ENCODE measurements at regions not wholly inside any gene's neighbourhood (a gene's known extent, or its start where the extent isn't known, plus 50 kb on each side); places are given as distances from the start of the nearest gene placed in this dataset.

DNA sequence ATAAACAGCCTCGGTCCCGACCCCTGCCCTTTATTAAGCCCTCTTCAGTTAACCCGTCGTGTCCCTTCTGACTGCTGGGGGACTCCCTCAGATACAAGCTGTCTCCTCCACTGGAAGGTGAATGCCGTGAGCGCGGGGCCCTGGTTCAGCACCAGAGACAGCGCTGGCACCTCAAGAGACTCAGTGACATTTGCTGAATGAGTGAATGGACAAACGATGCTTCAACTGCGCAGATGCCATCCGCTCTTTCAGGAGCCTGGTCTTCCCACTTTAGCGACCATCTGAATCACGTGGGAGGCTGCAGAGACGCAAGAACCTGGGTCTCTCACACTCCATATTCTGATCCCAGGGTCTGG lies 92.6 kb upstream of the SFSWAP start:
- TF ChIP-seq, protein P1, sequence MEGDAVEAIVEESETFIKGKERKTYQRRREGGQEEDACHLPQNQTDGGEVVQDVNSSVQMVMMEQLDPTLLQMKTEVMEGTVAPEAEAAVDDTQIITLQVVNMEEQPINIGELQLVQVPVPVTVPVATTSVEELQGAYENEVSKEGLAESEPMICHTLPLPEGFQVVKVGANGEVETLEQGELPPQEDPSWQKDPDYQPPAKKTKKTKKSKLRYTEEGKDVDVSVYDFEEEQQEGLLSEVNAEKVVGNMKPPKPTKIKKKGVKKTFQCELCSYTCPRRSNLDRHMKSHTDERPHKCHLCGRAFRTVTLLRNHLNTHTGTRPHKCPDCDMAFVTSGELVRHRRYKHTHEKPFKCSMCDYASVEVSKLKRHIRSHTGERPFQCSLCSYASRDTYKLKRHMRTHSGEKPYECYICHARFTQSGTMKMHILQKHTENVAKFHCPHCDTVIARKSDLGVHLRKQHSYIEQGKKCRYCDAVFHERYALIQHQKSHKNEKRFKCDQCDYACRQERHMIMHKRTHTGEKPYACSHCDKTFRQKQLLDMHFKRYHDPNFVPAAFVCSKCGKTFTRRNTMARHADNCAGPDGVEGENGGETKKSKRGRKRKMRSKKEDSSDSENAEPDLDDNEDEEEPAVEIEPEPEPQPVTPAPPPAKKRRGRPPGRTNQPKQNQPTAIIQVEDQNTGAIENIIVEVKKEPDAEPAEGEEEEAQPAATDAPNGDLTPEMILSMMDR (conservative IDR thresholded peaks at IDR 0.05): no peak
- no peak for TF ChIP-seq ZFX (IDR thresholded peaks at IDR 0.05)
